H1 (cell line): ENCODE measurements at regions not wholly inside any gene's neighbourhood (a gene's known extent, or its start where the extent isn't known, plus 50 kb on each side); places are given as distances from the start of the nearest gene placed in this dataset.

Source experiments
- CTCF ChIA-PET: fragments of 300-600 bp; sonication (Branson Sonifier 250); formaldehyde crosslinking; loops from one replicate; lab custom pipeline; 2021; ENCODE audit not compliant: partially characterized antibody; lab: Charles Lee
- POLR2A ChIA-PET: fragments of 300-600 bp; sonication (Branson Sonifier 250); formaldehyde crosslinking; loops from one replicate; lab custom pipeline; 2021; ENCODE audit warnings: inconsistent platforms; ENCODE audit not compliant: partially characterized antibody; lab: Charles Lee
- DNase-seq, 2 experiments: peaks; one replicate each; pipeline versions ENCODE4 v3.0.0 to v3.0.0-alpha.2; 2010 to 2022; ENCODE audit warnings: low spot score in 2 of 2, low read depth in 1 of 2, mixed read lengths in 1 of 2
- FAIRE-seq: peaks from 2 replicates; lab custom pipeline; 2011; peaks lifted over from hg19 to GRCh38; lab: Jason Lieb, UNC
- H2AFZ ChIP-seq: 2 replicates; pipeline ENCODE4 v1.8.1; 2012; ENCODE audit warnings: low read length, inconsistent platforms
- H2AK5ac ChIP-seq: 2 replicates; pipeline ENCODE4 v1.6.1; 2013; ENCODE audit warnings: low read depth, low read length
- H2BK120ac ChIP-seq: replicated peaks from 2 replicates; pipeline ENCODE3; 2013; ENCODE audit warnings: low read depth, low read length, inconsistent platforms
- H2BK12ac ChIP-seq: 2 replicates; pipeline ENCODE4 v1.6.1; 2013; ENCODE audit warnings: low read depth, low read length
- H2BK15ac ChIP-seq: 2 replicates; pipeline ENCODE4 v1.6.1; 2013; ENCODE audit warnings: low read length
- H2BK20ac ChIP-seq: 2 replicates; pipeline ENCODE4 v1.6.1; 2013; ENCODE audit warnings: low read length
- H2BK5ac ChIP-seq: 2 replicates; pipeline ENCODE4 v1.6.1; 2013; ENCODE audit warnings: low read depth, low read length
- H3K14ac ChIP-seq: 2 replicates; pipeline ENCODE4 v1.6.1; 2013; ENCODE audit warnings: inconsistent platforms; ENCODE audit not compliant: insufficient read length
- H3K18ac ChIP-seq: 2 replicates; pipeline ENCODE4 v1.6.1; 2013; ENCODE audit warnings: low read length; ENCODE audit errors: extremely low read depth
- H3K23ac ChIP-seq: 2 replicates; pipeline ENCODE4 v1.6.1; 2013; ENCODE audit warnings: inconsistent platforms; ENCODE audit not compliant: insufficient read length
- H3K23me2 ChIP-seq: 2 replicates; pipeline ENCODE4 v1.6.1; 2013; ENCODE audit warnings: low read depth, low read length
- H3K27ac ChIP-seq: 2 replicates; pipeline ENCODE4 v1.6.1; 2011; ENCODE audit warnings: low read depth, low read length, inconsistent platforms
- H3K27me3 ChIP-seq, 4 experiments: replicated peaks in 1 of 4; 1 replicate in 1 of 4; 2 replicates in 3 of 4; pipeline versions ENCODE4 v1.6.1 to v1.8.1; 2011 to 2013; ENCODE audit warnings: low read length in 3 of 4, mild to moderate bottlenecking in 3 of 4, inconsistent platforms in 2 of 4, mixed read lengths in 2 of 4, moderate library complexity in 1 of 4; ENCODE audit not compliant: control insufficient read depth in 3 of 4, insufficient read depth in 3 of 4; ENCODE audit errors: extremely low read depth in 1 of 4
- H3K36me3 ChIP-seq, 4 experiments: 2 replicates each; pipeline versions ENCODE4 v1.6.1 to v1.8.1; 2011 to 2013; ENCODE audit warnings: mild to moderate bottlenecking in 4 of 4, low read length in 3 of 4, moderate library complexity in 2 of 4, control low read depth in 1 of 4, inconsistent platforms in 1 of 4; ENCODE audit not compliant: insufficient read depth in 4 of 4, control insufficient read depth in 2 of 4
- H3K4ac ChIP-seq: replicated peaks from 2 replicates; pipeline ENCODE3; 2013; ENCODE audit warnings: low read length, low read depth, mixed read lengths, inconsistent platforms; ENCODE audit not compliant: insufficient read length
- H3K4me1 ChIP-seq, 4 experiments: replicated peaks in 1 of 4; 1 replicate in 1 of 4; 2 replicates in 3 of 4; pipeline versions ENCODE4 v1.6.1 to v1.8.1; 2011 to 2013; ENCODE audit warnings: low read length in 3 of 4, inconsistent platforms in 2 of 4, mixed read lengths in 1 of 4; ENCODE audit not compliant: insufficient read depth in 4 of 4, control insufficient read depth in 3 of 4
- H3K4me2 ChIP-seq, 2 experiments: 2 replicates each; pipeline versions ENCODE4 v1.6.1 to v1.8.1; 2011 to 2013; ENCODE audit warnings: low read depth in 2 of 2, low read length in 2 of 2, control low read depth in 1 of 2, inconsistent platforms in 1 of 2, mild to moderate bottlenecking in 1 of 2; ENCODE audit not compliant: insufficient read depth in 1 of 2
- H3K4me3 ChIP-seq, 4 experiments: fragments of 200-600, 300-600 bp in 1 of 4; sonication (generic), shearing (Covaris generic), sonication (Bioruptor Twin) in 1 of 4; 2 replicates each; pipeline versions ENCODE4 v1.5.1 to v1.8.1; 2011 to 2016; ENCODE audit warnings: low read length in 4 of 4, low read depth in 3 of 4, control low read depth in 2 of 4, inconsistent platforms in 2 of 4, mild to moderate bottlenecking in 2 of 4, mixed read lengths in 1 of 4, moderate library complexity in 1 of 4; ENCODE audit not compliant: insufficient read depth in 2 of 4; ENCODE audit errors: extremely low read depth in 1 of 4
- H3K56ac ChIP-seq: replicated peaks from 2 replicates; pipeline ENCODE3; 2013; ENCODE audit warnings: low read depth, mild to moderate bottlenecking, mixed read lengths, low read length, inconsistent platforms; ENCODE audit not compliant: insufficient read length
- H3K79me1 ChIP-seq: 2 replicates; pipeline ENCODE4 v1.6.1; 2013; ENCODE audit warnings: low read depth, low read length, control low read depth
- H3K79me2 ChIP-seq, 2 experiments: 2 replicates each; pipeline versions ENCODE4 v1.6.1 to v1.8.1; 2012 to 2013; ENCODE audit warnings: low read length in 2 of 2, mild to moderate bottlenecking in 2 of 2, inconsistent platforms in 1 of 2; ENCODE audit not compliant: insufficient read depth in 2 of 2, control insufficient read depth in 1 of 2
- H3K9ac ChIP-seq, 4 experiments: replicated peaks in 1 of 4; 1 replicate in 1 of 4; 2 replicates in 3 of 4; pipeline versions ENCODE4 v1.6.1 to v1.8.1; 2011 to 2013; ENCODE audit warnings: low read depth in 3 of 4, low read length in 3 of 4, control low read depth in 2 of 4, mild to moderate bottlenecking in 2 of 4, moderate library complexity in 2 of 4, inconsistent platforms in 1 of 4; ENCODE audit errors: extremely low read depth in 1 of 4
- H3K9me3 ChIP-seq, 2 experiments: 2 replicates each; pipeline versions ENCODE4 v1.6.1 to v1.8.1; 2012 to 2013; ENCODE audit warnings: mild to moderate bottlenecking in 2 of 2, moderate library complexity in 2 of 2, control low read depth in 1 of 2, inconsistent platforms in 1 of 2, low read depth in 1 of 2, low read length in 1 of 2, mixed read lengths in 1 of 2; ENCODE audit not compliant: insufficient read depth in 2 of 2
- H4K20me1 ChIP-seq, 2 experiments: replicated peaks in 1 of 2; 2 replicates each; pipeline versions ENCODE3 to v1.8.1; 2011 to 2013; ENCODE audit warnings: inconsistent platforms in 2 of 2, low read length in 2 of 2, mild to moderate bottlenecking in 1 of 2; ENCODE audit not compliant: insufficient read depth in 2 of 2, control insufficient read depth in 1 of 2
- H4K5ac ChIP-seq: 2 replicates; pipeline ENCODE4 v1.6.1; 2013; ENCODE audit warnings: low read length, low read depth, mixed read lengths, inconsistent platforms; ENCODE audit not compliant: insufficient read length
- H4K8ac ChIP-seq: 2 replicates; pipeline ENCODE4 v1.8.0; 2013; ENCODE audit warnings: mild to moderate bottlenecking, moderate library complexity, low read length, inconsistent platforms; ENCODE audit not compliant: insufficient read depth; ENCODE audit errors: extremely low read depth
- H4K91ac ChIP-seq: replicated peaks from 2 replicates; pipeline ENCODE3; 2013; ENCODE audit warnings: low read length, mixed read lengths, inconsistent platforms; ENCODE audit not compliant: insufficient read length
- ATF2 ChIP-seq: IDR thresholded peaks from 2 replicates; pipeline ENCODE4 v1.6.1; 2012; ENCODE audit warnings: low read length, inconsistent platforms
- CBX5 ChIP-seq: fragments of 300-800, 300-1000 bp; sonication (generic); IDR thresholded peaks from 2 replicates; pipeline ENCODE4 v1.7.1; 2016; ENCODE audit warnings: antibody characterized with exemption, low read length, low read depth
- CHD2 ChIP-seq: IDR thresholded peaks from 2 replicates; pipeline ENCODE4 v1.6.1; 2012; ENCODE audit warnings: low read length, improper control_type of control experiment
- EP300 ChIP-seq, 2 experiments: IDR thresholded peaks; 1 replicate in 1 of 2; 2 replicates in 1 of 2; pipeline ENCODE4 v1.6.1; 2011 to 2012; ENCODE audit warnings: low read depth in 2 of 2, low read length in 2 of 2, mild to moderate bottlenecking in 2 of 2, borderline replicate concordance in 1 of 2, inconsistent platforms in 1 of 2, moderate library complexity in 1 of 2
- EZH2 ChIP-seq: fragments of 200-600 bp; sonication (generic); IDR thresholded peaks from 2 replicates; pipeline ENCODE4 v1.7.1; 2012; ENCODE audit warnings: low read depth, mild to moderate bottlenecking, moderate library complexity, low read length, inconsistent platforms; ENCODE audit not compliant: severe bottlenecking
- FOSL1 ChIP-seq: IDR thresholded peaks from 2 replicates; pipeline ENCODE4 v1.6.1; 2011; ENCODE audit warnings: mild to moderate bottlenecking, low read depth, low read length, moderate library complexity; ENCODE audit not compliant: insufficient read depth
- PHF8 ChIP-seq: fragments of 200-600 bp; sonication (generic); conservative IDR thresholded peaks from 2 replicates; pipeline ENCODE4 v1.7.1; 2012; ENCODE audit warnings: low read depth, mild to moderate bottlenecking, inconsistent platforms, low read length, moderate library complexity
- POU5F1 ChIP-seq: IDR thresholded peaks from 2 replicates; pipeline ENCODE4 v1.6.1; 2011; ENCODE audit warnings: low read depth, mild to moderate bottlenecking, low read length, moderate library complexity
- SP1 ChIP-seq: IDR thresholded peaks from 2 replicates; pipeline ENCODE4 v1.6.1; 2011; ENCODE audit warnings: low read depth, low read length
- SUZ12 ChIP-seq: fragments of 200-600 bp; sonication (generic); IDR thresholded peaks from 2 replicates; pipeline ENCODE4 v1.6.1; 2012; ENCODE audit warnings: mild to moderate bottlenecking, inconsistent platforms, low read length, moderate library complexity, mixed read lengths
- TAF1 ChIP-seq: IDR thresholded peaks from 2 replicates; pipeline ENCODE4 v1.6.1; 2011; ENCODE audit warnings: mild to moderate bottlenecking, low read depth, low read length
- TBP ChIP-seq: IDR thresholded peaks from 2 replicates; pipeline ENCODE4 v1.6.1; 2011; ENCODE audit warnings: low read depth, low read length, improper control_type of control experiment
- WGBS, 2 experiments: shearing (Covaris generic) in 1 of 2; methylation state at CpG; one replicate each; pipeline versions ENCODE4 v1.1.6 to v1.1.7; 2013 to 2015; ENCODE audit warnings: low lambda C conversion rate in 2 of 2, mixed read lengths in 2 of 2, inconsistent platforms in 1 of 2, low coverage in 1 of 2, missing lambda C conversion rate in 1 of 2; ENCODE audit not compliant: insufficient replicate concordance in 2 of 2, insufficient coverage in 1 of 2, insufficient read length in 1 of 2; ENCODE audit errors: extremely low coverage in 1 of 2, missing lambda C conversion rate in 1 of 2; 5-methylcytosine and 5-hydroxymethylcytosine counted together

DNA sequence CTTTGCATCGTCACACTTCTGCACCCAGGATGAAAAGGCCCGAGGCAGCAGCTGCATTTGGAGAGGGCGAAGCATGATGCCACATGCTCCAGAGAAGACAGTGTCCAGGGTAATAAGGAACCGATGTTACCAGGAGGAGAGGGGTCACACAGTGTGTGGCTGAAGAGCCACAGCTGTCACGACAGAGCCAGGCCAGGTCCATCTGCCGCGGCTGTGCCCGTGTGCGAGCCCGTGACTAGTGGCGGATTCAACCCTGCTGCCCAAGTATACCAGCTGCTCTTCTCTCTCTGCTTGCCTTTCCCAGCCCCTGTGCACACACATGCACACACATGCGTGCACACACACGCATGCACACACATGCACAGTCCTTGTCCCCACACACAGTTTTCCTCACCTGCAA lies 1432.5 kb downstream of the BRD1 start:
- Histone ChIP-seq H3K14ac (no peak overlapping the region), H3K27me3 (no peaks in the 10 kb centered on the region; a peak in 1 of 7 replicates), H3K4ac (no peak overlapping the region), H4K8ac (no peak overlapping the region), H3K79me1 (no peaks in the 10 kb centered on the region), H4K5ac (no peak overlapping the region), H3K27ac (no peak overlapping the region), H2BK12ac (peak overlapping the region; percentile 87; the same call in 1 of the 2 replicates), H2BK20ac (no peak overlapping the region), H3K79me2 (no peaks in the 10 kb centered on the region), H3K4me3 (no peak overlapping the region), H3K23me2 (no peaks in the 10 kb centered on the region), H3K18ac (no peak overlapping the region), H3K9me3 (no peaks in the 10 kb centered on the region; a peak in 1 of 4 replicates), H4K20me1 (no peaks in the 10 kb centered on the region), H2AK5ac (0 out of 2 replicates have a peak overlapping the region, but pooled peaks have one; percentile 65), H3K9ac (no peak overlapping the region), H3K4me2 (no peak overlapping the region), H3K4me1 (peaks cover 0 to 5% (median 3%) of the 10 kb centered on the region in 4 experiments; a peak in 4 of 7 replicates), H3K36me3 (no peaks in the 10 kb centered on the region), H2AFZ (no peak overlapping the region), H2BK15ac (peak overlapping the region; percentile 53; the same call in 1 of the 2 replicates), H3K23ac (no peak overlapping the region), H2BK5ac (no peak overlapping the region), H3K56ac (no peak overlapping the region), H4K91ac (no peak overlapping the region), H2BK120ac (no peak overlapping the region)
- no peak for FAIRE-seq
- 95% methylated on average over 13 of the region's 13 CpGs; no CpG with 5 or more reads in 1 of the 2 experiments for WGBS, 2 experiments
- DNase-seq, result no peak
- ChIA-PET CTCF (interaction anchor here (0.9 to 1.4 kb wide), 2 partner anchors 35 to 133 kb away, joined by 3 to 4 read pairs; no protein-coding TSS in a partner anchor), POLR2A (no interaction called here)
- TF ChIP-seq PHF8 (no peak), CHD2 (no peak), FOSL1 (no peak), ATF2 (no peak), TAF1 (no peak), EP300 (IDR thresholded peaks at IDR 0.05; ENCODE audit: borderline replicate concordance in 1 of 2, low read depth in 2 of 2, low read length in 2 of 2) (no peak), POU5F1 (no peak), EZH2 (no peak), SP1 (no peak), TBP (no peak), CBX5 (no peak), SUZ12 (no peak)
